CD4-positive, alpha-beta memory T cell (primary cell): ENCODE measurements at regions not wholly inside any gene's neighbourhood (a gene's known extent, or its start where the extent isn't known, plus 50 kb on each side); places are given as distances from the start of the nearest gene placed in this dataset.

Experiments used
- CTCF ChIA-PET: fragments of 350-600 bp; sonication (Branson Sonifier 250); formaldehyde crosslinking; loops from one replicate; lab custom pipeline; 2021; ENCODE audit warnings: inconsistent platforms; ENCODE audit not compliant: partially characterized antibody; lab: Charles Lee
- POLR2A ChIA-PET: fragments of 350-600 bp; sonication (Branson Sonifier 250); formaldehyde crosslinking; loops from one replicate; lab custom pipeline; 2021; ENCODE audit not compliant: partially characterized antibody; lab: Charles Lee
- DNase-seq, 5 donors: peaks; one replicate each; pipeline versions ENCODE4 v3.0.0 to v3.0.0-alpha.2; 2020 to 2022; ENCODE audit warnings: mixed read lengths in 1 of 5
- H3K27ac ChIP-seq: one replicate; pipeline ENCODE4 v1.7.0; 2013; ENCODE audit warnings: low read depth, low read length
- H3K27me3 ChIP-seq: 2 replicates; pipeline ENCODE4 v1.7.0; 2013; ENCODE audit warnings: mild to moderate bottlenecking, low read length, moderate library complexity; ENCODE audit not compliant: insufficient read depth
- H3K36me3 ChIP-seq: 2 replicates; pipeline ENCODE4 v1.7.0; 2013; ENCODE audit warnings: mild to moderate bottlenecking, low read length, moderate library complexity; ENCODE audit not compliant: insufficient read depth
- H3K4me1 ChIP-seq: 2 replicates; pipeline ENCODE4 v1.7.0; 2013; ENCODE audit warnings: mild to moderate bottlenecking, low read length, moderate library complexity; ENCODE audit not compliant: insufficient read depth
- H3K4me3 ChIP-seq, 2 donors: one replicate each; pipeline ENCODE4 v1.7.0; 2013; ENCODE audit warnings: low read length in 2 of 2, mild to moderate bottlenecking in 1 of 2
- H3K9me3 ChIP-seq, 2 donors: one replicate each; pipeline ENCODE4 v1.7.0; 2013; ENCODE audit warnings: low read length in 2 of 2, control low read depth in 1 of 2; ENCODE audit not compliant: control insufficient read depth in 1 of 2
- H3K27ac Mint-ChIP-seq, 7 donors: one replicate each; pipeline ENCODE4 v1.8.0; 2020 to 2021; ENCODE audit warnings: mixed read lengths in 7 of 7, mild to moderate bottlenecking in 6 of 7, inconsistent platforms in 3 of 7, moderate library complexity in 3 of 7
- H3K27me3 Mint-ChIP-seq, 2 donors: one replicate each; pipeline ENCODE4 v1.8.0; 2020 to 2021; ENCODE audit warnings: mixed read lengths in 2 of 2
- H3K36me3 Mint-ChIP-seq, 2 donors: one replicate each; pipeline ENCODE4 v1.8.0; 2020 to 2021; ENCODE audit warnings: mixed read lengths in 2 of 2, inconsistent platforms in 1 of 2, mild to moderate bottlenecking in 1 of 2
- H3K4me1 Mint-ChIP-seq, 4 donors: one replicate each; pipeline ENCODE4 v1.8.0; 2020 to 2021; ENCODE audit warnings: mixed read lengths in 4 of 4, mild to moderate bottlenecking in 1 of 4
- H3K4me3 Mint-ChIP-seq, 8 donors: one replicate each; pipeline ENCODE4 v1.8.0; 2020 to 2021; ENCODE audit warnings: mixed read lengths in 8 of 8, mild to moderate bottlenecking in 7 of 8, moderate library complexity in 6 of 8, inconsistent platforms in 3 of 8
- H3K9me3 Mint-ChIP-seq, 8 donors: one replicate each; pipeline ENCODE4 v1.8.0; 2020 to 2021; ENCODE audit warnings: mixed read lengths in 8 of 8, mild to moderate bottlenecking in 5 of 8, inconsistent platforms in 3 of 8, moderate library complexity in 1 of 8
- intact Hi-C: fragments of 100-400 bp; cut with micrococcal nuclease; formaldehyde crosslinking; loops from one replicate; pipeline ENCODE4 v1.15.1; 2023

DNA sequence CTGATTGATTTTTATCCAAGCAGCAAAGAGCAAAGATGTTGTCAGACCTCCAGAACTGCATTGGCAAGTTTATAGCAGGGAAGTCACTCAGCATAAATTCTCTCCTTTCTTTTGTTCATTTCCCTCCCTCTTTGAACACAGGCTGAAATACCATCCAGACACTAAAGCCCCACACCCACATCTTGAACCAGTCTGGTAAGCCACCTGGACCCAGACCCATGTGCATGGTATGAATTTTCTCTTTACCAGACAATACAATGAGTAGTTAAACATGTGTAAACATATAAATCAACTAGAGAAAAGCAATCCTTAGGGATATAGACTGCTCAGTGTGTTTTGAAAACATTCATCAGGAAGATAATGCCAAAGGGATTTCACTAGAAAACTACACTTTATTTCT, 488.3 kb upstream of the FLRT2 start:
- H3K27ac ChIP-seq: no peak overlapping the region
- CTCF ChIA-PET: no interaction called here
- Mint-ChIP-seq H3K9me3 (peaks cover 2 to 28% (median 11%) of the 10 kb centered on the region in 8 donors), H3K27me3 (no peaks in the 10 kb centered on the region), H3K4me1 (no peaks in the 10 kb centered on the region), H3K36me3 (no peaks in the 10 kb centered on the region), H3K27ac (no peak overlapping the region), H3K4me3 (no peak overlapping the region)
- no peaks in the 10 kb centered on the region for H3K9me3 ChIP-seq
- H3K4me3 ChIP-seq: no peak overlapping the region
- intact Hi-C loops: no loop called here
- no peak for DNase-seq
- POLR2A ChIA-PET: no interaction called here
- H3K36me3 ChIP-seq: no peaks in the 10 kb centered on the region
- no peaks in the 10 kb centered on the region for H3K27me3 ChIP-seq
- H3K4me1 ChIP-seq: no peaks in the 10 kb centered on the region

DNA sequence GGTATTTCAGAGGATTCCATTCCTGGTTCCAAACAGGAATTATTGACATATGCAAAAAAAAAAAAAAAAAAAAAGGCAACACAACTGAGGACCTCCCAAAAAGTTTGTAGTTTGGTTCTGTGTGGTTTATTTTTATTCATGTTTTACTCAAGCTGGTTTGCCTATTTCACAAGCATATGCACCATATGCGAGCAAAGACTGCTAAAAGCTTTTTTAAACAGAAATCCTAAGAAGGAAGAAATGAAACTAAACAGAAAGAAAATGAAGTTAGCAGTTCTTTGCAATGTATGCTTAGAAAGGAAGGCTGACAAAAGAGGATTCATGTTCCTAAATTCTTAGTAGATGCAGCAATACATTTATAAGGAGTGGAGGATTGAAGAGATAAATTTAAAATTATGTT, 487.6 kb upstream of the FLRT2 start:
- no peak overlapping the region for H3K27ac Mint-ChIP-seq
- no peaks in the 10 kb centered on the region for H3K36me3 ChIP-seq
- CTCF ChIA-PET: no interaction called here
- no peaks in the 10 kb centered on the region for H3K27me3 ChIP-seq
- POLR2A ChIA-PET: no interaction called here
- H3K27ac ChIP-seq: no peak overlapping the region
- H3K9me3 Mint-ChIP-seq: peaks cover 3 to 28% (median 13%) of the 10 kb centered on the region in 8 donors
- H3K9me3 ChIP-seq: no peaks in the 10 kb centered on the region
- no peak for DNase-seq
- no peak overlapping the region for H3K4me3 ChIP-seq
- H3K36me3 Mint-ChIP-seq: no peaks in the 10 kb centered on the region
- H3K4me1 Mint-ChIP-seq: no peaks in the 10 kb centered on the region
- no peaks in the 10 kb centered on the region for H3K4me1 ChIP-seq
- intact Hi-C loops: no loop called here
- H3K27me3 Mint-ChIP-seq: no peaks in the 10 kb centered on the region
- no peak overlapping the region for H3K4me3 Mint-ChIP-seq

DNA sequence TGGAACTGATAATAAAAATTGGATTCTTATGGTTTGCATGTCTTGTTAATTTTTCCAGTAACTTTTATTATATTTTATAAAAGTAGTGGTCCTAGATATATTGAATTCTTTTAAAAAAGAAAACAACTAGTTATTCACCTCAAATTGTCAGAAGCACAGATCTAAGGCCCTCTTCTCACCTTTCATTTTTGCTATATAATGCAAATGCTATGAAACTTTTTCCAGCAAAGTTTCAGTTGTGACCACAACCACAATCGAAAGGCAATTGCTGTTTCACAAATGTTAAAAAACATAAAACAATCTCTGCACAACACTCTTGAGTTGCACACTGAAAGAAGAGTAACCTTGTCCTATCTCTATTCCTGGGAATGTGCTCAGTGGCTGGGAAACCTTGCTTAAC, 479.8 kb upstream of the FLRT2 start:
- H3K27me3 ChIP-seq: no peaks in the 10 kb centered on the region
- H3K9me3 ChIP-seq: no peaks in the 10 kb centered on the region
- Mint-ChIP-seq H3K9me3 (peaks cover 2 to 40% (median 17%) of the 10 kb centered on the region in 8 donors), H3K27me3 (no peaks in the 10 kb centered on the region), H3K27ac (no peak overlapping the region), H3K4me3 (no peak overlapping the region), H3K4me1 (no peaks in the 10 kb centered on the region), H3K36me3 (no peaks in the 10 kb centered on the region)
- H3K27ac ChIP-seq: no peak overlapping the region
- H3K4me1 ChIP-seq: no peaks in the 10 kb centered on the region
- ChIA-PET CTCF (no interaction called here), POLR2A (no interaction called here)
- DNase-seq: no peak
- H3K4me3 ChIP-seq: no peak overlapping the region
- intact Hi-C loops: no loop called here
- H3K36me3 ChIP-seq: no peaks in the 10 kb centered on the region

DNA sequence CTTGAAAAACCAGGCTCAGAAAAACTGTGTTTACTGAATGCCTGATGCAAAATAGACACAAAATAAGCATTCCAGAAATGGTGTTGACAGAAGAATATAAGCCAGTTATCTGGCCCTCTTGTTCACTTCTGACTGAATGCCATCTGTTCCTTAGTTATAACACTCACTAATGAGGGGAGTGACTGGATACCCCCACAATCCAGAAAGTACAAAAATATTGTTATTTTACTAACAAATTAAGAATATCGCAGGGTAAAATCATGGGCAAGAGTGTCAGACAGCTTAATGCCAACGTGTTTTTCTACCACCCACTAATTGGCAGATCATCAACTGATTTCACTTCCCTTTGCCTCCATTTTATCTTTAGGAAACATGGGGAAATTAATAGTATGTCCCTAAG, 477.3 kb upstream of the FLRT2 start:
- Histone ChIP-seq H3K36me3 (no peaks in the 10 kb centered on the region), H3K27me3 (no peaks in the 10 kb centered on the region), H3K9me3 (no peaks in the 10 kb centered on the region), H3K27ac (no peak overlapping the region), H3K4me3 (no peak overlapping the region), H3K4me1 (no peaks in the 10 kb centered on the region)
- Mint-ChIP-seq H3K4me1 (no peaks in the 10 kb centered on the region), H3K27ac (no peak overlapping the region), H3K36me3 (no peaks in the 10 kb centered on the region), H3K9me3 (peaks cover 2 to 38% (median 17%) of the 10 kb centered on the region in 8 donors), H3K27me3 (no peaks in the 10 kb centered on the region), H3K4me3 (no peak overlapping the region)
- CTCF ChIA-PET: no interaction called here
- POLR2A ChIA-PET: no interaction called here
- intact Hi-C loops: no loop called here
- DNase-seq: no peak

DNA sequence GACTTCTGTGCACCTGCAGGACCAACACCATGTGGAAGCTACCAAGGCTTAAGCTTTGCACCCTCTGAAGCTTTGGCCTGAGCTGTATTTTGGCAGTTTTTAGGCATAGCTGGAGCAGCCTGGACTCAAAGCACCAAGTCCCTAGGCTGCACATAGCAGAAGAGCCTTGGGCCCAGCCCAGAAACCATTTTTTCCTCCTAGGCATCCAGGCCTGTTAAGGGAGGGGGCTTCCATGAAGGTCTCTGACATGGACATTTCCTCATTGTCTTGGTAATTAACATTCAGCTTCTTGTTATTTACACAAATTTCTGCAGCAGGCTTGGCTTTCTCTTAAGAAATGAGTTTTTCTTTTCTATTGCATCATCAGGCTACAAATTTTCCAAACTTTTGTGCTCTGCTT, 475.8 kb upstream of the FLRT2 start:
- POLR2A ChIA-PET: no interaction called here
- no peak overlapping the region for H3K27ac ChIP-seq
- no peaks in the 10 kb centered on the region for H3K27me3 Mint-ChIP-seq
- intact Hi-C loops: no loop called here
- H3K4me3 ChIP-seq: no peak overlapping the region
- H3K9me3 Mint-ChIP-seq: peaks cover 2 to 40% (median 17%) of the 10 kb centered on the region in 8 donors
- CTCF ChIA-PET: no interaction called here
- H3K4me3 Mint-ChIP-seq: no peak overlapping the region
- no peaks in the 10 kb centered on the region for H3K27me3 ChIP-seq
- H3K9me3 ChIP-seq: no peaks in the 10 kb centered on the region
- H3K4me1 Mint-ChIP-seq: no peaks in the 10 kb centered on the region
- H3K36me3 ChIP-seq: no peaks in the 10 kb centered on the region
- H3K4me1 ChIP-seq: no peaks in the 10 kb centered on the region
- H3K36me3 Mint-ChIP-seq: no peaks in the 10 kb centered on the region
- H3K27ac Mint-ChIP-seq: no peak overlapping the region
- no peak for DNase-seq

DNA sequence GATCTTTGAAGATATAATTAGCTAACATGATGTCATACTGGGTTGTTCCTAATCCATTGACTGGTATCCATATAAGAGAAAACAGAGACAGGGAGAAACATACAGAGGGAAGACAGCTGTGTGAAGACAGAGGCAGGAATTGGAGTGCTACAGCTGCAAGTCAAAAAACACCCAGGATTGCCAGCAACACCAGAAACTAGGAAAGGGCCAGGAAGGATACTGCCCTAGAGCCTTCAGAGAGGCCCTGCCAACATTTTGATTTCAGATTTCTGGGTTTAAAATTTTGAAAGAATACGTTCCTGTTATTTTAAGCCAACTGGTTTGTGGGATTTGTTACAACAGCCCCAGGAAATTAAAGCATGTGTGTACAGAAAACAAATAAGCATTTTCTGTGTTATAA, 473.7 kb upstream of the FLRT2 start:
- H3K4me1 Mint-ChIP-seq: no peaks in the 10 kb centered on the region
- Histone ChIP-seq H3K4me3 (no peak overlapping the region), H3K27me3 (no peaks in the 10 kb centered on the region), H3K27ac (no peak overlapping the region), H3K9me3 (no peaks in the 10 kb centered on the region), H3K4me1 (no peaks in the 10 kb centered on the region), H3K36me3 (no peaks in the 10 kb centered on the region)
- H3K36me3 Mint-ChIP-seq: no peaks in the 10 kb centered on the region
- ChIA-PET CTCF (no interaction called here), POLR2A (no interaction called here)
- H3K4me3 Mint-ChIP-seq: no peak overlapping the region
- H3K27me3 Mint-ChIP-seq: no peaks in the 10 kb centered on the region
- no peak overlapping the region for H3K27ac Mint-ChIP-seq
- intact Hi-C loops: no loop called here
- no peak for DNase-seq
- H3K9me3 Mint-ChIP-seq: peaks cover 2 to 38% (median 17%) of the 10 kb centered on the region in 8 donors

DNA sequence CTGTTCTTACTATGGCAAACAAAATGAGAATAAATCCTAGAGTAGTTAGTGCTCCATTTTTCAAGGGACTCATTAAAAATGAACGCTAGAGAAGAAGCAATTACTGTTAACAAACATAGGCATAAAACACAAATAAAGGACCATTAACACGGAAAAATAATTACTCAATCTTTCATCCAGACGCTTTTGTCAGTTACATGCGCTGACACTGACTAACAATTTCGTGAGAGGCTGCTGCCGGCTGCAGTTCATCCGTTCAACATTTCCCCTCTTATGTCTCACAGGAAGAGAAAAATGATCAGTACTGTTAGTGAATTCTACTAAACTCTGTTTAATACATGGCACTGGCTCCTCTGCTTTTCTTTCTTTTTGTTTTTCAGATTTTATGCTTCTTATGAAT, 472.7 kb upstream of the FLRT2 start:
- no peaks in the 10 kb centered on the region for H3K4me1 ChIP-seq
- no peak for DNase-seq
- peaks cover 2 to 38% (median 17%) of the 10 kb centered on the region in 8 donors for H3K9me3 Mint-ChIP-seq
- H3K36me3 ChIP-seq: no peaks in the 10 kb centered on the region
- no peaks in the 10 kb centered on the region for H3K27me3 Mint-ChIP-seq
- H3K4me1 Mint-ChIP-seq: no peaks in the 10 kb centered on the region
- no peak overlapping the region for H3K27ac Mint-ChIP-seq
- intact Hi-C loops: no loop called here
- H3K4me3 Mint-ChIP-seq: no peak overlapping the region
- H3K4me3 ChIP-seq: no peak overlapping the region
- no peaks in the 10 kb centered on the region for H3K9me3 ChIP-seq
- POLR2A ChIA-PET: no interaction called here
- CTCF ChIA-PET: no interaction called here
- H3K27ac ChIP-seq: no peak overlapping the region
- H3K36me3 Mint-ChIP-seq: no peaks in the 10 kb centered on the region
- no peaks in the 10 kb centered on the region for H3K27me3 ChIP-seq

DNA sequence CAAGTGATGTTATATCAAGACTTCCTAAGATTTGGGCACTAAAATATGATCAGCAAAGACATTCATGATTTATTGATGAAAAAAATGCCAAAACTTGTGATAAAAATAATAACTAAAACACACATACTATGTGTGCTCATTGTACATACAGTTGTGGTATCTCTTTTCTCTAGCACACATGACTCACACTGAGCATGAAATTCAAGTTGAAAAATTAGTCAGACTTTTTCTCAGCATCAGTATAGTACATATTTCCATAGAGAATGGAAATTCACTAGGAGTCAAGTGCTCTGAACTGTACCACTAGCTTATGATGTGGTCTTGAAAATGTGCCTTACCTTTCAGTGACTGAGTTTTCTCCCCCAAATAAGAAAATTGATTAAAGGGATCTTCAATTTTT, 471.8 kb upstream of the FLRT2 start:
- POLR2A ChIA-PET: no interaction called here
- Mint-ChIP-seq H3K36me3 (no peaks in the 10 kb centered on the region), H3K9me3 (peaks cover 0 to 38% (median 13%) of the 10 kb centered on the region in 8 donors), H3K4me1 (no peaks in the 10 kb centered on the region), H3K27me3 (no peaks in the 10 kb centered on the region), H3K4me3 (no peak overlapping the region), H3K27ac (no peak overlapping the region)
- no peak overlapping the region for H3K27ac ChIP-seq
- H3K9me3 ChIP-seq: no peaks in the 10 kb centered on the region
- CTCF ChIA-PET: no interaction called here
- H3K27me3 ChIP-seq: no peaks in the 10 kb centered on the region
- H3K36me3 ChIP-seq: no peaks in the 10 kb centered on the region
- H3K4me3 ChIP-seq: no peak overlapping the region
- intact Hi-C loops: no loop called here
- no peak for DNase-seq
- no peaks in the 10 kb centered on the region for H3K4me1 ChIP-seq
